Smooth muscle cell (in vitro differentiated cells): ENCODE measurements at regions not wholly inside any gene's neighbourhood (a gene's known extent, or its start where the extent isn't known, plus 50 kb on each side); places are given as distances from the start of the nearest gene placed in this dataset.

Source experiments
- DNase-seq: peaks from one replicate; lab custom pipeline; 2025; ENCODE audit not compliant: unreplicated experiment; lab: John Stamatoyannopoulos, UW
- H2AFZ ChIP-seq: fragments of 200-600 bp; sonication (generic); 2 replicates; pipeline ENCODE4 v1.6.0; 2016; ENCODE audit warnings: antibody characterized with exemption, low read depth, mild to moderate bottlenecking
- H3F3A ChIP-seq: fragments of 200-600 bp; sonication (generic); 2 replicates; pipeline ENCODE4 v1.6.0; 2017; ENCODE audit warnings: antibody characterized with exemption, low read depth
- H3K27ac ChIP-seq: fragments of 200-600 bp; sonication (generic); 2 replicates; pipeline ENCODE4 v1.5.1; 2016; ENCODE audit warnings: low read depth, mild to moderate bottlenecking
- H3K27me3 ChIP-seq: fragments of 200-600 bp; sonication (generic); 2 replicates; pipeline ENCODE4 v1.6.1; 2016; ENCODE audit warnings: low read depth, mild to moderate bottlenecking
- H3K36me3 ChIP-seq: fragments of 200-600 bp; sonication (generic); 2 replicates; pipeline ENCODE4 v1.5.1; 2016; ENCODE audit warnings: low read depth
- H3K4me1 ChIP-seq: fragments of 200-600 bp; sonication (generic); 2 replicates; pipeline ENCODE4 v1.5.1; 2016; ENCODE audit warnings: low read depth
- H3K4me2 ChIP-seq: fragments of 200-600 bp; sonication (generic); 2 replicates; pipeline ENCODE4 v1.6.0; 2016; ENCODE audit warnings: mild to moderate bottlenecking
- H3K4me3 ChIP-seq: fragments of 200-600 bp; sonication (generic); 2 replicates; pipeline ENCODE4 v1.5.1; 2016; ENCODE audit warnings: mild to moderate bottlenecking
- H3K79me2 ChIP-seq: fragments of 200-600 bp; sonication (generic); 2 replicates; pipeline ENCODE4 v1.6.0; 2016; ENCODE audit warnings: low read depth, mild to moderate bottlenecking
- H3K9ac ChIP-seq: fragments of 200-600 bp; sonication (generic); 2 replicates; pipeline ENCODE4 v1.6.0; 2016; ENCODE audit warnings: low read depth
- H3K9me3 ChIP-seq: fragments of 200-600 bp; sonication (generic); replicated peaks from 2 replicates; pipeline ENCODE4 v1.5.1; 2016; ENCODE audit warnings: low read depth
- H4K20me1 ChIP-seq: fragments of 200-600 bp; sonication (generic); 2 replicates; pipeline ENCODE4 v1.6.0; 2016; ENCODE audit warnings: low read depth
- CTCF ChIP-seq: fragments of 200-600 bp; sonication (generic); IDR thresholded peaks from 2 replicates; pipeline ENCODE4 v1.5.1; 2017; ENCODE audit warnings: borderline replicate concordance, mild to moderate bottlenecking, antibody characterized with exemption; ENCODE audit not compliant: insufficient read depth, poor library complexity, severe bottlenecking
- WGBS: methylation state at CpG from one replicate; pipeline ENCODE4 v1.1.7; 2016; ENCODE audit warnings: low lambda C conversion rate; 5-methylcytosine and 5-hydroxymethylcytosine counted together

- peaks cover 2% of the 10 kb centered on the region for H3K27me3 ChIP-seq
Measured at GRCh38 chr1:25090707-25091422, 141.4 kb downstream of the SYF2 start.

GRCh38 chr1:25089772-25090171, 142.5 kb downstream of the SYF2 start:
- no peak overlapping the region for H2AFZ ChIP-seq
- no peak for DNase-seq

More at GRCh38 chr1:25090707-25091422, 141.4 kb downstream of the SYF2 start:
- Histone ChIP-seq H2AFZ (no peak overlapping the region), H3K4me2 (no peak overlapping the region), H4K20me1 (no peaks in the 10 kb centered on the region), H3K36me3 (no peaks in the 10 kb centered on the region), H3K79me2 (no peaks in the 10 kb centered on the region), H3K4me1 (no peaks in the 10 kb centered on the region), H3F3A (no peaks in the 10 kb centered on the region), H3K9ac (no peak overlapping the region), H3K9me3 (no peaks in the 10 kb centered on the region), H3K27ac (no peak overlapping the region), H3K4me3 (no peak overlapping the region)
- DNase-seq: no peak
- 79% methylated on average over 13 of the region's 13 CpGs for WGBS
- TF ChIP-seq CTCF: no peak

GRCh38 chr1:25088946-25089345, 143.4 kb downstream of the SYF2 start:
- DNase-seq: no peak
- Histone ChIP-seq H3K79me2 (no peaks in the 10 kb centered on the region), H4K20me1 (no peaks in the 10 kb centered on the region), H2AFZ (no peak overlapping the region), H3K27ac (no peak overlapping the region), H3K4me1 (no peaks in the 10 kb centered on the region), H3K27me3 (peaks cover 5% of the 10 kb centered on the region), H3K4me3 (no peak overlapping the region), H3F3A (no peaks in the 10 kb centered on the region), H3K9ac (no peak overlapping the region), H3K4me2 (no peak overlapping the region), H3K9me3 (no peaks in the 10 kb centered on the region), H3K36me3 (no peaks in the 10 kb centered on the region)
- WGBS: 93% methylated on average over 7 of the region's 7 CpGs
- no peak for TF ChIP-seq CTCF

More at GRCh38 chr1:25089772-25090171, 142.5 kb downstream of the SYF2 start:
- Histone ChIP-seq H3K9me3 (no peaks in the 10 kb centered on the region), H3K9ac (no peak overlapping the region), H3F3A (no peaks in the 10 kb centered on the region), H4K20me1 (no peaks in the 10 kb centered on the region), H3K27me3 (peaks cover 5% of the 10 kb centered on the region), H3K4me3 (no peak overlapping the region), H3K27ac (no peak overlapping the region), H3K4me2 (no peak overlapping the region), H3K36me3 (no peaks in the 10 kb centered on the region), H3K79me2 (no peaks in the 10 kb centered on the region), H3K4me1 (no peaks in the 10 kb centered on the region)
- no peak for TF ChIP-seq CTCF
- 91% methylated on average over 7 of the region's 7 CpGs for WGBS

GRCh38 chr1:25088180-25088701, 144.1 kb downstream of the SYF2 start:
- H2AFZ ChIP-seq: no peak overlapping the region
- H3K4me2 ChIP-seq: no peak overlapping the region
- DNase-seq: no peak
- no peak overlapping the region for H3K9ac ChIP-seq
- no peaks in the 10 kb centered on the region for H3K36me3 ChIP-seq
- no peak overlapping the region for H3K4me3 ChIP-seq
- no peaks in the 10 kb centered on the region for H3K4me1 ChIP-seq
- no peak overlapping the region for H3K27ac ChIP-seq
- no peaks in the 10 kb centered on the region for H3F3A ChIP-seq
- H3K9me3 ChIP-seq: no peaks in the 10 kb centered on the region
- no peak for TF ChIP-seq CTCF
- H3K79me2 ChIP-seq: no peaks in the 10 kb centered on the region
- WGBS: 94% methylated on average over 6 of the region's 6 CpGs
- H4K20me1 ChIP-seq: no peaks in the 10 kb centered on the region
- peaks cover 5% of the 10 kb centered on the region for H3K27me3 ChIP-seq
